ENCODE measurements at regions not wholly inside any gene's neighbourhood (a gene's known extent, or its start where the extent isn't known, plus 50 kb on each side); places are given as distances from the start of the nearest gene placed in this dataset.

DNA sequence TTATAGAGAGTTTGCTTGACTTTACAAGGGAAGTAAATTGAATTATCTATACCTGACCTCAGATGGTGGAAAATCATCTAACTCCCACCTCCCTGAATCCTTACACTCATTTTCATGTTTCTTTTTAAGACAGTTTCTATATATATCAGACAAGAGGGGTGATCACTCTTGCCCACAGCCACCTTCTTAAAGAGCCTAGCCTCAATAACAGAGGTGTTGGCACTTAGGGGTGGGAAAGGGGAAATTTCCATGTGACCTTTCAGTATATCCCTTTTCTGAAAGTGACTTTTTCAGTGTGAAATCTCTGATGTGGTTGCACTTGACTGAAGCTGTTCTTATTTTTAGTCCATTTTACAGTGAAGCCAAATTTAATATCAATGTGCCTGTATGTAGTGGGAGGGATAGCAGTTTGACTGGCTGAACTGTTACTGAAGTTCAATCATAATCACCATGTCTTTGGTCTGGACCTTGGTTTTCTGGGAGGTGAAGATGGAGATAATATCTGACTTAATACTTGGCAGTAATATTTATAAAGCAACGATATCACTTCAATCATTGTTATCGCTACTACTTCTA lies 141.3 kb downstream of the MAP3K7 start:
- ATAC-seq (ENCODE audit: low read depth in 2 of 2) = no peak
- H3K4me3 Mint-ChIP-seq = no peak overlapping the region
- DNase-seq = no peak
- peaks cover 0 to 4% (median 0%) of the 10 kb centered on the region in 7 donors for H3K9me3 Mint-ChIP-seq
- H3K36me3 Mint-ChIP-seq = no peaks in the 10 kb centered on the region
- H3K27me3 Mint-ChIP-seq = peaks cover 9% of the 10 kb centered on the region
- Histone ChIP-seq H3K9me3 (ENCODE audit: control insufficient read depth in 2 of 2, low read length in 2 of 2) (no peaks in the 10 kb centered on the region), H3K27ac (ENCODE audit: insufficient read depth, low read length, poor library complexity, severe bottlenecking) (no peak overlapping the region), H3K27me3 (ENCODE audit: control insufficient read depth, insufficient read depth, low read length) (no peaks in the 10 kb centered on the region), H3K36me3 (ENCODE audit: control insufficient read depth, insufficient read depth, low read length) (no peaks in the 10 kb centered on the region), H3K4me1 (ENCODE audit: control insufficient read depth, insufficient read depth, low read length, poor library complexity, severe bottlenecking) (no peaks in the 10 kb centered on the region), H3K4me3 (ENCODE audit: low read depth, low read length) (no peak overlapping the region)
- H3K27ac Mint-ChIP-seq = peak overlapping the region in 1 of 3 donors; percentile 3
- H3K4me1 Mint-ChIP-seq = peaks cover 9 to 17% (median 12%) of the 10 kb centered on the region in 4 donors

- H3K4me3 Mint-ChIP-seq = no peak overlapping the region
- no peak for ATAC-seq (ENCODE audit: low read depth in 2 of 2)
These were observed 142.6 kb downstream of the MAP3K7 start for GRCh38 chr6:90444160-90444714.

DNA sequence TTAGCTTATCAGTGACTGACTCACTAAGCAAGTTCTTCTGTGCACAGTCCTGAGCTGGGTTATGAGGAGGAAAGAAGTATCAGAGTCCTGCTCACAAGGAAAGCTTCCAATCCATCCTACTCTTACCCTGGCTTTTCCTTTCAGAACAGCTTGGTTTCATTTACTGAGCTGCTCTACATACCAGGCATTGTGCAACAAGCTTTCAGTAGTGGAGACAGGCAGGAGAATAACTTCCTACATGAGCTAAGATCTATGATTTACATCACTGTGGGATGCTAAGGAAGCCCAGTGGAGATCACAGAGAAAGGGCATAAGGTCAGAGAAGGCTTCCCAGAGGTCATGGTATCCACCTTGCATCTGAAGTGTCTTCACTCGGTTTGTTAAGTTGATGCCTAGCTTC lies 144.5 kb downstream of the MAP3K7 start:
- H3K27me3 ChIP-seq (ENCODE audit: control insufficient read depth, insufficient read depth, low read length) = no peaks in the 10 kb centered on the region
- no peaks in the 10 kb centered on the region for H3K9me3 ChIP-seq (ENCODE audit: control insufficient read depth in 2 of 2, low read length in 2 of 2)
- no peak for DNase-seq
- H3K9me3 Mint-ChIP-seq = peaks cover 0 to 3% (median 0%) of the 10 kb centered on the region in 7 donors
- H3K4me1 Mint-ChIP-seq = peaks cover 8 to 17% (median 10%) of the 10 kb centered on the region in 4 donors
- H3K4me1 ChIP-seq (ENCODE audit: control insufficient read depth, insufficient read depth, low read length, poor library complexity, severe bottlenecking) = no peaks in the 10 kb centered on the region
- no peak for ATAC-seq (ENCODE audit: low read depth in 2 of 2)
- no peaks in the 10 kb centered on the region for H3K36me3 Mint-ChIP-seq
- H3K27ac Mint-ChIP-seq = no peak overlapping the region
- H3K27ac ChIP-seq (ENCODE audit: insufficient read depth, low read length, poor library complexity, severe bottlenecking) = no peak overlapping the region
- no peak overlapping the region for H3K4me3 ChIP-seq (ENCODE audit: low read depth, low read length)
- no peaks in the 10 kb centered on the region for H3K36me3 ChIP-seq (ENCODE audit: control insufficient read depth, insufficient read depth, low read length)
- peaks cover 20% of the 10 kb centered on the region for H3K27me3 Mint-ChIP-seq
- no peak overlapping the region for H3K4me3 Mint-ChIP-seq

More at GRCh38 chr6:90444160-90444714, 142.6 kb downstream of the MAP3K7 start:
- peaks cover 20% of the 10 kb centered on the region for H3K27me3 Mint-ChIP-seq
- no peak overlapping the region for H3K4me3 ChIP-seq (ENCODE audit: low read depth, low read length)
- no peak overlapping the region for H3K27ac ChIP-seq (ENCODE audit: insufficient read depth, low read length, poor library complexity, severe bottlenecking)
- peak in 1 of 3 donors; percentile 51 for DNase-seq
- H3K4me1 ChIP-seq (ENCODE audit: control insufficient read depth, insufficient read depth, low read length, poor library complexity, severe bottlenecking) = no peaks in the 10 kb centered on the region
- peaks cover 9 to 17% (median 12%) of the 10 kb centered on the region in 4 donors for H3K4me1 Mint-ChIP-seq
- H3K36me3 ChIP-seq (ENCODE audit: control insufficient read depth, insufficient read depth, low read length) = no peaks in the 10 kb centered on the region
- H3K9me3 Mint-ChIP-seq = peaks cover 0 to 4% (median 0%) of the 10 kb centered on the region in 7 donors
- H3K27ac Mint-ChIP-seq = no peak overlapping the region
- H3K9me3 ChIP-seq (ENCODE audit: control insufficient read depth in 2 of 2, low read length in 2 of 2) = no peaks in the 10 kb centered on the region
- no peaks in the 10 kb centered on the region for H3K27me3 ChIP-seq (ENCODE audit: control insufficient read depth, insufficient read depth, low read length)
- no peaks in the 10 kb centered on the region for H3K36me3 Mint-ChIP-seq

GRCh38 chr6:90440586-90441283 lies 144.1 kb upstream of the BACH2 start:
- Mint-ChIP-seq H3K36me3 (no peaks in the 10 kb centered on the region), H3K4me1 (peaks cover 7 to 14% (median 8%) of the 10 kb centered on the region in 4 donors), H3K9me3 (peaks cover 0 to 1% (median 0%) of the 10 kb centered on the region in 7 donors), H3K27ac (no peak overlapping the region), H3K27me3 (peaks cover 17% of the 10 kb centered on the region), H3K4me3 (no peak overlapping the region)
- H3K36me3 ChIP-seq (ENCODE audit: control insufficient read depth, insufficient read depth, low read length) = no peaks in the 10 kb centered on the region
- H3K9me3 ChIP-seq (ENCODE audit: control insufficient read depth in 2 of 2, low read length in 2 of 2) = no peaks in the 10 kb centered on the region
- ATAC-seq (ENCODE audit: low read depth in 2 of 2) (no peak), DNase-seq (no peak)
- H3K27me3 ChIP-seq (ENCODE audit: control insufficient read depth, insufficient read depth, low read length) = no peaks in the 10 kb centered on the region
- H3K4me1 ChIP-seq (ENCODE audit: control insufficient read depth, insufficient read depth, low read length, poor library complexity, severe bottlenecking) = no peaks in the 10 kb centered on the region
- no peak overlapping the region for H3K4me3 ChIP-seq (ENCODE audit: low read depth, low read length)
- H3K27ac ChIP-seq (ENCODE audit: insufficient read depth, low read length, poor library complexity, severe bottlenecking) = no peak overlapping the region

- Histone ChIP-seq H3K4me3 (ENCODE audit: low read depth, low read length) (no peak overlapping the region), H3K9me3 (ENCODE audit: control insufficient read depth in 2 of 2, low read length in 2 of 2) (no peaks in the 10 kb centered on the region), H3K27me3 (ENCODE audit: control insufficient read depth, insufficient read depth, low read length) (no peaks in the 10 kb centered on the region), H3K27ac (ENCODE audit: insufficient read depth, low read length, poor library complexity, severe bottlenecking) (no peak overlapping the region), H3K4me1 (ENCODE audit: control insufficient read depth, insufficient read depth, low read length, poor library complexity, severe bottlenecking) (no peaks in the 10 kb centered on the region), H3K36me3 (ENCODE audit: control insufficient read depth, insufficient read depth, low read length) (no peaks in the 10 kb centered on the region)
- peaks cover 0 to 1% (median 0%) of the 10 kb centered on the region in 7 donors for H3K9me3 Mint-ChIP-seq
- H3K36me3 Mint-ChIP-seq = no peaks in the 10 kb centered on the region
- H3K27ac Mint-ChIP-seq = peak overlapping the region in 1 of 3 donors; percentile 39
- peaks cover 0 to 6% (median 4%) of the 10 kb centered on the region in 4 donors for H3K4me1 Mint-ChIP-seq
- no peak overlapping the region for H3K4me3 Mint-ChIP-seq
- ATAC-seq (ENCODE audit: low read depth in 2 of 2) (no peak), DNase-seq (no peak)
- H3K27me3 Mint-ChIP-seq = peaks cover 13% of the 10 kb centered on the region
These were observed 142.9 kb upstream of the BACH2 start for GRCh38 chr6:90439586-90439985.

DNA sequence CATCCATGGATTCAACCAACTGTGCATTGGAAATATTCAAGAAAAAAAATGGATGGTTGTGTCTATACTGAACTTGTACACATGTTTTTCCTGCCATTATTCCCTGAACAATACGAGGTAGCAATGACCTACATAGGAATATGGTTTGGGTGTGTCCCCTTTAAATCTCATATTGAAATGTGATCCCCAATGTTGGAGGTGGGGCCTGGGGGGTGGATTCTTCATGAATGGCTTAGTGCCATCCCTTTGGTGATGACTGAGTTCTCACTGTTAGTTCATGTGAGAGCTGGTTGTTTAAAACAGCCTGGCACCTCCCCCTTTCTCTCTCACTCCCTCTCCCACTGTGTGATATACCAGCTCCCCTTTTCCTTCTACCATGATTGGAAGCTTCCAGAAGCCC lies 139.8 kb upstream of the BACH2 start:
- H3K27me3 ChIP-seq (ENCODE audit: control insufficient read depth, insufficient read depth, low read length) = peaks cover 2% of the 10 kb centered on the region
- peaks cover 0 to 9% (median 6%) of the 10 kb centered on the region in 7 donors for H3K9me3 Mint-ChIP-seq
- no peaks in the 10 kb centered on the region for H3K36me3 ChIP-seq (ENCODE audit: control insufficient read depth, insufficient read depth, low read length)

DNA sequence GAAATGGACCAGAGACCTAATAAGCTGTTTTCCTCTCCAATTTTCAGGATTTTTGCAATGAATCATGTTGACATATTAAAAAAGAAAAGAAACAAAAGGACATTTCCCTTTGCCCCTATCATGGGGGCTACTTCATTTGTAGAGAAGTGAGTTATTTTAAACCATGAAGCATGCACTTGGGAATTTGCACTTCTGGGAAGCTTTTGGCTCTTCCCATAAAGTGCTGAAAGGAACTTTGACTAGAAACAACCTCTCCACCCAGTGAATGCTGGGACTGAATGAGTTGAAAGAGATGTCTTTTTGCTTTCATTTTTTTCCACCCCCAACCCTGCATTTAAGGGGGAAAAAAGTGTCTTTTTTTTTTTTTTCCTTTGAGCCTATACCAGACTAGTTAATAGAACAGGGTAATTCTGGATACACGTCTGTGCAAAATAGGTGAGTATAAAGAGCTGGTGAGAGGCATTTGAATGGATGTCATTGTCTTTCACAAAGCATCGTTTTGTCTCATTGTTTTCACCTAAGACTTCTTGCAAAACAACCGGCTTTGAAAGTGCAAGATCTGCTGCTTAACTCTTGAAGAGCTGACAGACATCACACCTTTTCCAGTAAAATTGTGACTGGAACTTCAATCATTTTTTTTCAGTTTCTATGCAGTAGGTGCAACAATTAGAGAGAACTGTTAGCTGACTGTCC lies 138.7 kb upstream of the BACH2 start:
- H3K4me3 ChIP-seq (ENCODE audit: low read depth, low read length) = no peak overlapping the region
- peaks cover 0 to 4% (median 0%) of the 10 kb centered on the region in 4 donors for H3K4me1 Mint-ChIP-seq
- no peak overlapping the region for H3K4me3 Mint-ChIP-seq
- no peaks in the 10 kb centered on the region for H3K36me3 ChIP-seq (ENCODE audit: control insufficient read depth, insufficient read depth, low read length)
- no peak for ATAC-seq (ENCODE audit: low read depth in 2 of 2)
- no peak overlapping the region for H3K27ac Mint-ChIP-seq
- H3K27me3 Mint-ChIP-seq = peaks cover 27% of the 10 kb centered on the region
- H3K36me3 Mint-ChIP-seq = peaks cover 6% of the 10 kb centered on the region
- H3K27me3 ChIP-seq (ENCODE audit: control insufficient read depth, insufficient read depth, low read length) = peaks cover 2% of the 10 kb centered on the region
- H3K9me3 ChIP-seq (ENCODE audit: control insufficient read depth in 2 of 2, low read length in 2 of 2) = peaks cover 10% of the 10 kb centered on the region in 2 experiments
- no peak for DNase-seq
- H3K9me3 Mint-ChIP-seq = peaks cover 0 to 11% (median 6%) of the 10 kb centered on the region in 7 donors
- H3K4me1 ChIP-seq (ENCODE audit: control insufficient read depth, insufficient read depth, low read length, poor library complexity, severe bottlenecking) = no peaks in the 10 kb centered on the region
- no peak overlapping the region for H3K27ac ChIP-seq (ENCODE audit: insufficient read depth, low read length, poor library complexity, severe bottlenecking)

More for the DNA sequence above, 139.8 kb upstream of the BACH2 start:
- peaks cover 4% of the 10 kb centered on the region for H3K36me3 Mint-ChIP-seq
- H3K27me3 Mint-ChIP-seq = peaks cover 28% of the 10 kb centered on the region
- peaks cover 0 to 4% (median 0%) of the 10 kb centered on the region in 4 donors for H3K4me1 Mint-ChIP-seq
- no peak overlapping the region for H3K4me3 ChIP-seq (ENCODE audit: low read depth, low read length)
- DNase-seq = no peak
- no peak for ATAC-seq (ENCODE audit: low read depth in 2 of 2)
- no peak overlapping the region for H3K27ac Mint-ChIP-seq
- no peak overlapping the region for H3K27ac ChIP-seq (ENCODE audit: insufficient read depth, low read length, poor library complexity, severe bottlenecking)
- no peak overlapping the region for H3K4me3 Mint-ChIP-seq
- H3K4me1 ChIP-seq (ENCODE audit: control insufficient read depth, insufficient read depth, low read length, poor library complexity, severe bottlenecking) = no peaks in the 10 kb centered on the region
- peaks cover 5 to 7% of the 10 kb centered on the region in 2 experiments for H3K9me3 ChIP-seq (ENCODE audit: control insufficient read depth in 2 of 2, low read length in 2 of 2)
